DND-41 (cell line): ENCODE measurements at regions not wholly inside any gene's neighbourhood (a gene's known extent, or its start where the extent isn't known, plus 50 kb on each side); places are given as distances from the start of the nearest gene placed in this dataset.
A peak's percentile ranks its signal among the peaks of the same experiment; 100 is the strongest.
"Not testable (repeated sequence)": the region's sequence is repeated elsewhere in the genome, so short reads cannot be mapped to it uniquely, and the experiment has no call there.

Experiments used
- ATAC-seq: fragments of 200-7000 bp; cut with Tn5 transposase; 3 replicates; pipeline ENCODE4 v1.9.1; 2021; ENCODE audit warnings: low read depth; ENCODE audit not compliant: insufficient read depth
- DNase-seq: peaks from one replicate; pipeline ENCODE4 v3.0.0-alpha.2; 2020
- H2AFZ ChIP-seq: 2 replicates; pipeline ENCODE4 v1.6.0; 2012; ENCODE audit warnings: low read depth, low read length
- H3K27ac ChIP-seq: 2 replicates; pipeline ENCODE4 v1.5.1; 2012; ENCODE audit warnings: low read length, inconsistent platforms
- H3K27me3 ChIP-seq: fragments of 200-600 bp; sonication (generic); 2 replicates; pipeline ENCODE4 v1.6.0; 2012; ENCODE audit warnings: low read length, mild to moderate bottlenecking, inconsistent platforms; ENCODE audit not compliant: insufficient read depth, poor library complexity
- H3K36me3 ChIP-seq: 2 replicates; pipeline ENCODE4 v1.5.1; 2012; ENCODE audit warnings: low read length, inconsistent platforms; ENCODE audit not compliant: insufficient read depth
- H3K4me1 ChIP-seq: 2 replicates; pipeline ENCODE4 v1.5.1; 2012; ENCODE audit warnings: mild to moderate bottlenecking, low read length; ENCODE audit not compliant: insufficient read depth
- H3K4me2 ChIP-seq: 2 replicates; pipeline ENCODE4 v1.6.0; 2012; ENCODE audit warnings: mild to moderate bottlenecking, moderate library complexity, low read length, inconsistent platforms; ENCODE audit not compliant: insufficient read depth
- H3K4me3 ChIP-seq, 2 experiments: fragments of 200-600 bp in 1 of 2; shearing (Covaris generic) in 1 of 2; 2 replicates each; pipeline ENCODE4 v1.5.1; 2012 to 2016; ENCODE audit warnings: inconsistent platforms in 2 of 2, low read length in 2 of 2, mild to moderate bottlenecking in 2 of 2, low read depth in 1 of 2, moderate library complexity in 1 of 2
- H3K79me2 ChIP-seq: 2 replicates; pipeline ENCODE4 v1.6.0; 2012; ENCODE audit warnings: low read length, inconsistent platforms; ENCODE audit not compliant: insufficient read depth
- H3K9ac ChIP-seq: 2 replicates; pipeline ENCODE4 v1.6.0; 2012; ENCODE audit warnings: low read depth, mild to moderate bottlenecking, inconsistent platforms, low read length, moderate library complexity
- H3K9me3 ChIP-seq: 2 replicates; pipeline ENCODE4 v1.5.1; 2012; ENCODE audit warnings: low read length, moderate library complexity, mild to moderate bottlenecking, inconsistent platforms; ENCODE audit not compliant: insufficient read depth, severe bottlenecking
- H4K20me1 ChIP-seq: 2 replicates; pipeline ENCODE4 v1.6.0; 2012; ENCODE audit warnings: low read length; ENCODE audit not compliant: insufficient read depth
- EZH2 ChIP-seq: IDR thresholded peaks from 3 replicates; pipeline ENCODE4 v1.6.1; 2012; ENCODE audit warnings: borderline replicate concordance, low read depth, mild to moderate bottlenecking, moderate library complexity, low read length, inconsistent platforms; ENCODE audit not compliant: severe bottlenecking
- TF ChIP-seq, protein P1 (sequence below): IDR thresholded peaks from 2 replicates; pipeline ENCODE4 v1.5.1; 2012; ENCODE audit warnings: borderline replicate concordance, low read length, moderate library complexity, mild to moderate bottlenecking; ENCODE audit not compliant: poor library complexity, severe bottlenecking; ENCODE audit errors: extremely low read depth

DNA sequence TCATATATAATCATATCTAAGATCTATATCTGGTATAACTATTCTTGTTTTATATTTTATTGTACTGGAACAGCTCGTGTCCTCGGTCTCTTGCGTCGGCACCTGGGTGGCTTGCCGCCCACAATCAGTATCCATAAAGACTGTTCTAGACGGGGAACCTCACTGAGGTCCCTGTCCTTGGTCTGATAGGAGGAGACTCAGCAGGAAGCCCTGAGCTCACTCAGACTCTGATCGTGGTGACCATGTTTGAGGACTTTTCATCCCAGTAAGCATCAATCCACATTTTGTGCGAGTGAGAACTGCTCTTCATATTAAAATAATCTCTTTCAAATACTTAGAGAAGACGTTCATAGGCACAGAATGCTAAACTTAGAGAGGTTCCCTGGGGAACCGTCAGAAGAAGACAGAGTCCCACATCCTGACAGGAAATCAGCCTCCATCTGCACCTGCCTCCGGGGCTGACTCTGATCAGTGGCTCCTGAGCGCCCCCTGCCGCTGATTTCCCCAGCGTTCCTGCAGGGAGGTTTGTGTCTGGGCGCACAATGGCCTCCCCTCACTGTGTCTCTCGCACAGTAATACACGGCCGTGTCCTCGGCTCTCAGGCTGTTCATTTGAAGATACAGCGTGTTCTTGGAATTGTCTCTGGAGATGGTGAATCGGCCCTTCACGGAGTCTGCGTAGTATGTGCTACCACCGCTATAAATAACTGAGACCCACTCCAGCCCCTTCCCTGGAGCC is 1065.9 kb downstream of the TMEM121 start:
- peak; percentile 78 for ATAC-seq

DNA sequence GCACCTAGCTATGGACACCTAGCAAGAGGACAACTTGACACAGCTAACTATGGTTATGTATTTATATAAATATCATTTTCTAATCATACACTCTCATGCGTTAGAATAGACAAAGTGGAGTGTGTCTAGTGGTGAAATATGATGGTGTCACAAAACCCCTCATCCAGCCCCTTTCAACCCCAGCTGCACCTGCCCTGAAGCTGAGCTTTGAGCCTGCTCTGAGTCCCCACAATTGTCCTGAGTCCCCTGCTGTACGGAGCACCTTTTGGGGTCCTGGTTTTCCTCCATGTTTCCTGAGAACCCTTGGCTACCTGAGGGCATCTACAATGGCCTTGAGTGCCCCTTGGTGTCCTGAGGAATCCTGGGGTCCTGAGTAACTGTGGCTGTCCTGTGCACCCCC is 1072.8 kb downstream of the TMEM121 start:
- no peak for ATAC-seq
- Histone ChIP-seq H3K27me3 (no peaks in the 10 kb centered on the region), H3K4me2 (no peak overlapping the region), H3K36me3 (no peaks in the 10 kb centered on the region), H3K79me2 (no peaks in the 10 kb centered on the region), H4K20me1 (no peaks in the 10 kb centered on the region), H3K9ac (no peak overlapping the region), H3K4me1 (peaks cover 48% of the 10 kb centered on the region), H2AFZ (no peak overlapping the region), H3K4me3 (no peak overlapping the region), H3K9me3 (no peaks in the 10 kb centered on the region), H3K27ac (peak overlapping the region; percentile 55)
- no peak for TF ChIP-seq EZH2
- TF ChIP-seq, protein P1, sequence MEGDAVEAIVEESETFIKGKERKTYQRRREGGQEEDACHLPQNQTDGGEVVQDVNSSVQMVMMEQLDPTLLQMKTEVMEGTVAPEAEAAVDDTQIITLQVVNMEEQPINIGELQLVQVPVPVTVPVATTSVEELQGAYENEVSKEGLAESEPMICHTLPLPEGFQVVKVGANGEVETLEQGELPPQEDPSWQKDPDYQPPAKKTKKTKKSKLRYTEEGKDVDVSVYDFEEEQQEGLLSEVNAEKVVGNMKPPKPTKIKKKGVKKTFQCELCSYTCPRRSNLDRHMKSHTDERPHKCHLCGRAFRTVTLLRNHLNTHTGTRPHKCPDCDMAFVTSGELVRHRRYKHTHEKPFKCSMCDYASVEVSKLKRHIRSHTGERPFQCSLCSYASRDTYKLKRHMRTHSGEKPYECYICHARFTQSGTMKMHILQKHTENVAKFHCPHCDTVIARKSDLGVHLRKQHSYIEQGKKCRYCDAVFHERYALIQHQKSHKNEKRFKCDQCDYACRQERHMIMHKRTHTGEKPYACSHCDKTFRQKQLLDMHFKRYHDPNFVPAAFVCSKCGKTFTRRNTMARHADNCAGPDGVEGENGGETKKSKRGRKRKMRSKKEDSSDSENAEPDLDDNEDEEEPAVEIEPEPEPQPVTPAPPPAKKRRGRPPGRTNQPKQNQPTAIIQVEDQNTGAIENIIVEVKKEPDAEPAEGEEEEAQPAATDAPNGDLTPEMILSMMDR = no peak
- DNase-seq = no peak

More for the DNA sequence above, 1065.9 kb downstream of the TMEM121 start:
- H2AFZ ChIP-seq = peak overlapping the region; percentile 50; the same call in 1 of the 2 replicates
- H4K20me1 ChIP-seq, H3K27me3 ChIP-seq, H3K36me3 ChIP-seq, H3K79me2 ChIP-seq, H3K9me3 ChIP-seq: not testable (repeated sequence)
- peak overlapping the region in 1 of 2 experiments; percentile 46; a peak in 2 of 4 replicates for H3K4me3 ChIP-seq
- peak overlapping the region; percentile 55 for H3K4me2 ChIP-seq
- peaks cover 92% of the 10 kb centered on the region for H3K4me1 ChIP-seq
- H3K27ac ChIP-seq = peak overlapping the region; percentile 97
- DNase-seq = peak; percentile 93
- H3K9ac ChIP-seq = peak overlapping the region; percentile 64
- TF ChIP-seq, protein P1 = peak; percentile 73

DNA sequence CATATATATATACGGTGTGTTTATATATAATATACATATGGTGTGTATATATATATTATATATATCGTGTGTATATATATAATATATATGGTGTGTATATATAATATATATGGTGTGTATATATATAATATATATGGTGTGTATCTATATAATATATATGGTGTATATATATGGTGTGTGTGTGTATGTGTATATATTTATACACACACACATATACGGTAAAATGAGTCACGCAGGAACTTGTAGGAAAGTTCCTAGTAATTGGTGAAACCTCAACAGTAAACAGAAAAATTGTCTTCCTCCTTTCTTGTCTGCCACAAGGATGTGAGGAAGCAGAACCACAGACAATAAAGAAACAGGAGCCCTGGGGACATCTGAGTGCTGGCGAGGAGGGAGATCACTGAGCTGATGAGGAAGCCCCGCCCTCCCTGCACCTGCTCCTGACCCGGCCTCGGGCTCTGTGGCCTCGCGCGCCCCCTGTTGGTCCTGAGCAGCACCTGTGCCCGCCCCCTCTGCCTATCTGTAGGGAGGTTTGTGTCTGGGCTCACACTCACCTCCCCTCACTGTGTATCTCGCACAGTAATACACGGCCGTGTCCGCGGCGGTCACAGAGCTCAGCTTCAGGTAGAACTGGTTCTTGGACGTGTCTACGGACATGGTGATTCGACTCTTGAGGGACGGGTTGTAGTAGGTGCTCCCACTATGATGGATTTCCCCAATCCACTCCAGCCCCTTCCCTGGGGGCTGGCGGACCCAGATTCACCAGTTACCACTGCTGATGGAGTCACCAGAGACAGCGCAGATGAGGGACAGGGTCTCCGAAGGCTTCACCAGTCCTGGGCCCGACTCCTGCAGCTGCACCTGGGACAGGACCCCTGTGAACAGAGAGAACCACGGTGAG is 1079.4 kb downstream of the TMEM121 start:
- peak overlapping the region; percentile 59 for H3K4me2 ChIP-seq
- ATAC-seq = peak; percentile 93
- peak overlapping the region in 1 of 2 experiments; percentile 45; a peak in 2 of 4 replicates for H3K4me3 ChIP-seq
- H3K9ac ChIP-seq = peak overlapping the region; percentile 54
- H3K79me2 ChIP-seq = no peaks in the 10 kb centered on the region
- no peaks in the 10 kb centered on the region for H3K27me3 ChIP-seq
- H2AFZ ChIP-seq = peak overlapping the region; percentile 28; the same call in 1 of the 2 replicates
- TF ChIP-seq EZH2 = no peak
- TF ChIP-seq, protein P1 = peak; percentile 93
- peaks cover 57% of the 10 kb centered on the region for H3K4me1 ChIP-seq
- H3K9me3 ChIP-seq = no peaks in the 10 kb centered on the region
- no peaks in the 10 kb centered on the region for H3K36me3 ChIP-seq
- H4K20me1 ChIP-seq = no peaks in the 10 kb centered on the region
- peak; percentile 98 for DNase-seq
- peak overlapping the region; percentile 85 for H3K27ac ChIP-seq
